HG02763 (cell line): ENCODE measurements at regions not wholly inside any gene's neighbourhood (a gene's known extent, or its start where the extent isn't known, plus 50 kb on each side); places are given as distances from the start of the nearest gene placed in this dataset.

Source experiments
- ATAC-seq: cut with Tn5 transposase; IDR thresholded peaks from one replicate; pipeline ENCODE4 v1.9.1; 2021; ENCODE audit warnings: mild to moderate bottlenecking, moderate library complexity; ENCODE audit not compliant: unreplicated experiment

- no peak for ATAC-seq
These were observed 127.5 kb upstream of the ADAMTS5 start for GRCh38 chr21:27094184-27094948.

GRCh38 chr21:27086630-27087029, 119.7 kb upstream of the ADAMTS5 start:
- no peak for ATAC-seq

- no peak for ATAC-seq
These were observed 119.3 kb upstream of the ADAMTS5 start for GRCh38 chr21:27086186-27086585.

- no peak for ATAC-seq
These were observed 118.5 kb upstream of the ADAMTS5 start for GRCh38 chr21:27085387-27085786.

GRCh38 chr21:27083144-27083543, 116.3 kb upstream of the ADAMTS5 start:
- no peak for ATAC-seq

GRCh38 chr21:27082431-27083010, 115.6 kb upstream of the ADAMTS5 start:
- no peak for ATAC-seq

GRCh38 chr21:27079636-27080240, 112.8 kb upstream of the ADAMTS5 start:
- ATAC-seq = no peak

GRCh38 chr21:27078915-27079314, 112.0 kb upstream of the ADAMTS5 start:
- no peak for ATAC-seq

- ATAC-seq = no peak
These were observed 110.6 kb upstream of the ADAMTS5 start for GRCh38 chr21:27077501-27077900.

GRCh38 chr21:27076025-27076424, 109.1 kb upstream of the ADAMTS5 start:
- ATAC-seq = no peak

- ATAC-seq = no peak
These were observed 104.2 kb upstream of the ADAMTS5 start for GRCh38 chr21:27070861-27071670.

GRCh38 chr21:27068811-27069210, 101.9 kb upstream of the ADAMTS5 start:
- ATAC-seq = no peak

GRCh38 chr21:27067226-27067625, 100.3 kb upstream of the ADAMTS5 start:
- no peak for ATAC-seq

GRCh38 chr21:27062443-27062842, 95.6 kb upstream of the ADAMTS5 start:
- no peak for ATAC-seq

GRCh38 chr21:27061770-27062169, 94.9 kb upstream of the ADAMTS5 start:
- ATAC-seq = no peak

- no peak for ATAC-seq
These were observed 93.3 kb upstream of the ADAMTS5 start for GRCh38 chr21:27060190-27060589.

GRCh38 chr21:27058673-27059605, 92.1 kb upstream of the ADAMTS5 start:
- no peak for ATAC-seq

GRCh38 chr21:27057997-27058396, 91.1 kb upstream of the ADAMTS5 start:
- no peak for ATAC-seq

- ATAC-seq = no peak
These were observed 80.9 kb upstream of the ADAMTS5 start for GRCh38 chr21:27047658-27048314.

- ATAC-seq = no peak
These were observed 80.4 kb upstream of the ADAMTS5 start for GRCh38 chr21:27047283-27047657.
